VCaP (cell line): ENCODE measurements at regions not wholly inside any gene's neighbourhood (a gene's known extent, or its start where the extent isn't known, plus 50 kb on each side); places are given as distances from the start of the nearest gene placed in this dataset.

Experiments
- H3K27ac ChIP-seq: fragments of 450-650 bp; 2 replicates; pipeline ENCODE4 v1.5.1; 2017
- CTCF ChIP-seq: fragments of 450-650 bp; conservative IDR thresholded peaks from 2 replicates; pipeline ENCODE4 v1.5.1; 2017; ENCODE audit warnings: mild to moderate bottlenecking, moderate library complexity

- no peak for TF ChIP-seq CTCF
- no peak overlapping the region for H3K27ac ChIP-seq
Observed at GRCh38 chr4:136103616-136104015, 1428.7 kb downstream of the PCDH18 start.

- no peak overlapping the region for H3K27ac ChIP-seq
Observed at GRCh38 chr4:136097676-136098075, 1434.6 kb downstream of the PCDH18 start.

GRCh38 chr4:136088211-136088867 is 1444.0 kb downstream of the PCDH18 start:
- no peak overlapping the region for H3K27ac ChIP-seq
- no peak for TF ChIP-seq CTCF

More at GRCh38 chr4:136097676-136098075, 1434.6 kb downstream of the PCDH18 start:
- no peak for TF ChIP-seq CTCF

GRCh38 chr4:136078976-136079375 is 1453.3 kb downstream of the PCDH18 start:
- no peak overlapping the region for H3K27ac ChIP-seq
- TF ChIP-seq CTCF = no peak

GRCh38 chr4:136056748-136057147 is 1475.5 kb downstream of the PCDH18 start:
- no peak overlapping the region for H3K27ac ChIP-seq
- TF ChIP-seq CTCF = no peak

- no peak overlapping the region for H3K27ac ChIP-seq
- TF ChIP-seq CTCF = no peak
Observed at GRCh38 chr4:136055360-136055759, 1476.9 kb downstream of the PCDH18 start.

- TF ChIP-seq CTCF = no peak
- no peak overlapping the region for H3K27ac ChIP-seq
Observed at GRCh38 chr4:136036744-136037143, 1495.5 kb downstream of the PCDH18 start.
